Astrocyte (in vitro differentiated cells and primary cell): ENCODE measurements at regions not wholly inside any gene's neighbourhood (a gene's known extent, or its start where the extent isn't known, plus 50 kb on each side); places are given as distances from the start of the nearest gene placed in this dataset.

Experiments used
- EZH2 ChIP-seq: IDR thresholded peaks from 2 replicates; pipeline ENCODE4 v1.6.1; 2012; ENCODE audit warnings: mild to moderate bottlenecking, low read length, inconsistent platforms; ENCODE audit not compliant: insufficient read depth
- TF ChIP-seq, protein P1 (sequence below): IDR thresholded peaks from 2 replicates; pipeline ENCODE4 v1.5.1; 2011; ENCODE audit warnings: low read depth, mild to moderate bottlenecking, inconsistent platforms, low read length, moderate library complexity; ENCODE audit not compliant: insufficient read depth

DNA sequence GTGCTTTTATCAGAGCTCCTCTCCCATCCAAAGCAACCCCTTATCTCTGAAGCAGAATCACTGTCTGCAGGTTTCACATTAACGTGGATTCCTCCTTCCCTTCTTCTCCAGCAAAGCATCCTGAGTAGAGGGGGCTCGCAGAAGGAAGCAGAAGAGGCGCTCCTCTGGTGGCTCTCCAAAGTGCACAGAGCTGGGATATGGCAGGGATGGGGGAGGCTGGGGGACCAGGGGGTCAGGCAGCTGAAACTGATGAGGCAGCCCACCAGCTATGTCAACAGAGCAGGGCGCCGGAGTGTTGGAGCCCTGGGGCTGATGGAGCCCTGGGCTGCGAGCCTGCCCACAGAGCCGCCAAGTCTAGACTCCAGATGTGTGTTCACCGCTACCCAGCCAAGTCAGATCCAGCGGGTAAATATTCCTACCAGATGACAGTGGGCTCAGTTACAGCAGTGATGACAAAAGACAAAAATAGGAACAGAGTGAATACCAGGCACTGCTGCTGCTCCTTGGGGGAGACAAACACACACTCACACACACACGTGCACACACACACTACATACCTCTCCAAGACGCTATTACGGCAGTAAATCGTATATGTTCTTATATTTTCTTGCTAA, 678.3 kb upstream of the ID2 start:
- TF ChIP-seq, protein P1, sequence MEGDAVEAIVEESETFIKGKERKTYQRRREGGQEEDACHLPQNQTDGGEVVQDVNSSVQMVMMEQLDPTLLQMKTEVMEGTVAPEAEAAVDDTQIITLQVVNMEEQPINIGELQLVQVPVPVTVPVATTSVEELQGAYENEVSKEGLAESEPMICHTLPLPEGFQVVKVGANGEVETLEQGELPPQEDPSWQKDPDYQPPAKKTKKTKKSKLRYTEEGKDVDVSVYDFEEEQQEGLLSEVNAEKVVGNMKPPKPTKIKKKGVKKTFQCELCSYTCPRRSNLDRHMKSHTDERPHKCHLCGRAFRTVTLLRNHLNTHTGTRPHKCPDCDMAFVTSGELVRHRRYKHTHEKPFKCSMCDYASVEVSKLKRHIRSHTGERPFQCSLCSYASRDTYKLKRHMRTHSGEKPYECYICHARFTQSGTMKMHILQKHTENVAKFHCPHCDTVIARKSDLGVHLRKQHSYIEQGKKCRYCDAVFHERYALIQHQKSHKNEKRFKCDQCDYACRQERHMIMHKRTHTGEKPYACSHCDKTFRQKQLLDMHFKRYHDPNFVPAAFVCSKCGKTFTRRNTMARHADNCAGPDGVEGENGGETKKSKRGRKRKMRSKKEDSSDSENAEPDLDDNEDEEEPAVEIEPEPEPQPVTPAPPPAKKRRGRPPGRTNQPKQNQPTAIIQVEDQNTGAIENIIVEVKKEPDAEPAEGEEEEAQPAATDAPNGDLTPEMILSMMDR = no peak
- no peak for TF ChIP-seq EZH2
